H1 (cell line): ENCODE measurements at regions not wholly inside any gene's neighbourhood (a gene's known extent, or its start where the extent isn't known, plus 50 kb on each side); places are given as distances from the start of the nearest gene placed in this dataset.

Experiments
- CTCF ChIA-PET: fragments of 300-600 bp; sonication (Branson Sonifier 250); formaldehyde crosslinking; loops from one replicate; lab custom pipeline; 2021; ENCODE audit not compliant: partially characterized antibody; lab: Charles Lee
- POLR2A ChIA-PET: fragments of 300-600 bp; sonication (Branson Sonifier 250); formaldehyde crosslinking; loops from one replicate; lab custom pipeline; 2021; ENCODE audit warnings: inconsistent platforms; ENCODE audit not compliant: partially characterized antibody; lab: Charles Lee
- DNase-seq, 2 experiments: peaks; one replicate each; pipeline versions ENCODE4 v3.0.0 to v3.0.0-alpha.2; 2010 to 2022; ENCODE audit warnings: low spot score in 2 of 2, low read depth in 1 of 2, mixed read lengths in 1 of 2
- FAIRE-seq: peaks from 2 replicates; lab custom pipeline; 2011; peaks lifted over from hg19 to GRCh38; lab: Jason Lieb, UNC
- H2AFZ ChIP-seq: 2 replicates; pipeline ENCODE4 v1.8.1; 2012; ENCODE audit warnings: low read length, inconsistent platforms
- H2AK5ac ChIP-seq: 2 replicates; pipeline ENCODE4 v1.6.1; 2013; ENCODE audit warnings: low read depth, low read length
- H2BK120ac ChIP-seq: replicated peaks from 2 replicates; pipeline ENCODE3; 2013; ENCODE audit warnings: low read depth, low read length, inconsistent platforms
- H2BK12ac ChIP-seq: 2 replicates; pipeline ENCODE4 v1.6.1; 2013; ENCODE audit warnings: low read depth, low read length
- H2BK15ac ChIP-seq: 2 replicates; pipeline ENCODE4 v1.6.1; 2013; ENCODE audit warnings: low read length
- H2BK20ac ChIP-seq: 2 replicates; pipeline ENCODE4 v1.6.1; 2013; ENCODE audit warnings: low read length
- H2BK5ac ChIP-seq: 2 replicates; pipeline ENCODE4 v1.6.1; 2013; ENCODE audit warnings: low read depth, low read length
- H3K14ac ChIP-seq: 2 replicates; pipeline ENCODE4 v1.6.1; 2013; ENCODE audit warnings: inconsistent platforms; ENCODE audit not compliant: insufficient read length
- H3K18ac ChIP-seq: 2 replicates; pipeline ENCODE4 v1.6.1; 2013; ENCODE audit warnings: low read length; ENCODE audit errors: extremely low read depth
- H3K23ac ChIP-seq: 2 replicates; pipeline ENCODE4 v1.6.1; 2013; ENCODE audit warnings: inconsistent platforms; ENCODE audit not compliant: insufficient read length
- H3K23me2 ChIP-seq: 2 replicates; pipeline ENCODE4 v1.6.1; 2013; ENCODE audit warnings: low read depth, low read length
- H3K27ac ChIP-seq: 2 replicates; pipeline ENCODE4 v1.6.1; 2011; ENCODE audit warnings: low read depth, low read length, inconsistent platforms
- H3K27me3 ChIP-seq, 4 experiments: replicated peaks in 1 of 4; 1 replicate in 1 of 4; 2 replicates in 3 of 4; pipeline versions ENCODE4 v1.6.1 to v1.8.1; 2011 to 2013; ENCODE audit warnings: low read length in 3 of 4, mild to moderate bottlenecking in 3 of 4, inconsistent platforms in 2 of 4, mixed read lengths in 2 of 4, moderate library complexity in 1 of 4; ENCODE audit not compliant: control insufficient read depth in 3 of 4, insufficient read depth in 3 of 4; ENCODE audit errors: extremely low read depth in 1 of 4
- H3K36me3 ChIP-seq, 4 experiments: 2 replicates each; pipeline versions ENCODE4 v1.6.1 to v1.8.1; 2011 to 2013; ENCODE audit warnings: mild to moderate bottlenecking in 4 of 4, low read length in 3 of 4, moderate library complexity in 2 of 4, control low read depth in 1 of 4, inconsistent platforms in 1 of 4; ENCODE audit not compliant: insufficient read depth in 4 of 4, control insufficient read depth in 2 of 4
- H3K4ac ChIP-seq: replicated peaks from 2 replicates; pipeline ENCODE3; 2013; ENCODE audit warnings: low read length, low read depth, mixed read lengths, inconsistent platforms; ENCODE audit not compliant: insufficient read length
- H3K4me1 ChIP-seq, 4 experiments: replicated peaks in 1 of 4; 1 replicate in 1 of 4; 2 replicates in 3 of 4; pipeline versions ENCODE4 v1.6.1 to v1.8.1; 2011 to 2013; ENCODE audit warnings: low read length in 3 of 4, inconsistent platforms in 2 of 4, mixed read lengths in 1 of 4; ENCODE audit not compliant: insufficient read depth in 4 of 4, control insufficient read depth in 3 of 4
- H3K4me2 ChIP-seq, 2 experiments: 2 replicates each; pipeline versions ENCODE4 v1.6.1 to v1.8.1; 2011 to 2013; ENCODE audit warnings: low read depth in 2 of 2, low read length in 2 of 2, control low read depth in 1 of 2, inconsistent platforms in 1 of 2, mild to moderate bottlenecking in 1 of 2; ENCODE audit not compliant: insufficient read depth in 1 of 2
- H3K4me3 ChIP-seq, 4 experiments: fragments of 200-600, 300-600 bp in 1 of 4; sonication (generic), shearing (Covaris generic), sonication (Bioruptor Twin) in 1 of 4; 2 replicates each; pipeline versions ENCODE4 v1.5.1 to v1.8.1; 2011 to 2016; ENCODE audit warnings: low read length in 4 of 4, low read depth in 3 of 4, control low read depth in 2 of 4, inconsistent platforms in 2 of 4, mild to moderate bottlenecking in 2 of 4, mixed read lengths in 1 of 4, moderate library complexity in 1 of 4; ENCODE audit not compliant: insufficient read depth in 2 of 4; ENCODE audit errors: extremely low read depth in 1 of 4
- H3K56ac ChIP-seq: replicated peaks from 2 replicates; pipeline ENCODE3; 2013; ENCODE audit warnings: low read depth, mild to moderate bottlenecking, mixed read lengths, low read length, inconsistent platforms; ENCODE audit not compliant: insufficient read length
- H3K79me1 ChIP-seq: 2 replicates; pipeline ENCODE4 v1.6.1; 2013; ENCODE audit warnings: low read depth, low read length, control low read depth
- H3K79me2 ChIP-seq, 2 experiments: 2 replicates each; pipeline versions ENCODE4 v1.6.1 to v1.8.1; 2012 to 2013; ENCODE audit warnings: low read length in 2 of 2, mild to moderate bottlenecking in 2 of 2, inconsistent platforms in 1 of 2; ENCODE audit not compliant: insufficient read depth in 2 of 2, control insufficient read depth in 1 of 2
- H3K9ac ChIP-seq, 4 experiments: replicated peaks in 1 of 4; 1 replicate in 1 of 4; 2 replicates in 3 of 4; pipeline versions ENCODE4 v1.6.1 to v1.8.1; 2011 to 2013; ENCODE audit warnings: low read depth in 3 of 4, low read length in 3 of 4, control low read depth in 2 of 4, mild to moderate bottlenecking in 2 of 4, moderate library complexity in 2 of 4, inconsistent platforms in 1 of 4; ENCODE audit errors: extremely low read depth in 1 of 4
- H3K9me3 ChIP-seq, 2 experiments: 2 replicates each; pipeline versions ENCODE4 v1.6.1 to v1.8.1; 2012 to 2013; ENCODE audit warnings: mild to moderate bottlenecking in 2 of 2, moderate library complexity in 2 of 2, control low read depth in 1 of 2, inconsistent platforms in 1 of 2, low read depth in 1 of 2, low read length in 1 of 2, mixed read lengths in 1 of 2; ENCODE audit not compliant: insufficient read depth in 2 of 2
- H4K20me1 ChIP-seq, 2 experiments: replicated peaks in 1 of 2; 2 replicates each; pipeline versions ENCODE3 to v1.8.1; 2011 to 2013; ENCODE audit warnings: inconsistent platforms in 2 of 2, low read length in 2 of 2, mild to moderate bottlenecking in 1 of 2; ENCODE audit not compliant: insufficient read depth in 2 of 2, control insufficient read depth in 1 of 2
- H4K5ac ChIP-seq: 2 replicates; pipeline ENCODE4 v1.6.1; 2013; ENCODE audit warnings: low read length, low read depth, mixed read lengths, inconsistent platforms; ENCODE audit not compliant: insufficient read length
- H4K8ac ChIP-seq: 2 replicates; pipeline ENCODE4 v1.8.0; 2013; ENCODE audit warnings: mild to moderate bottlenecking, moderate library complexity, low read length, inconsistent platforms; ENCODE audit not compliant: insufficient read depth; ENCODE audit errors: extremely low read depth
- H4K91ac ChIP-seq: replicated peaks from 2 replicates; pipeline ENCODE3; 2013; ENCODE audit warnings: low read length, mixed read lengths, inconsistent platforms; ENCODE audit not compliant: insufficient read length
- ATF3 ChIP-seq: IDR thresholded peaks from 2 replicates; pipeline ENCODE4 v1.6.1; 2011; ENCODE audit warnings: low read depth, mild to moderate bottlenecking, low read length; ENCODE audit not compliant: insufficient read depth
- BACH1 ChIP-seq: IDR thresholded peaks from 2 replicates; pipeline ENCODE4 v1.6.1; 2012; ENCODE audit warnings: low read length, improper control_type of control experiment
- CEBPB ChIP-seq: IDR thresholded peaks from 2 replicates; pipeline ENCODE4 v1.6.1; 2012; ENCODE audit warnings: low read depth, low read length
- EGR1 ChIP-seq: IDR thresholded peaks from 2 replicates; pipeline ENCODE4 v1.6.1; 2011; ENCODE audit warnings: low read depth, low read length, borderline replicate concordance
- JUN ChIP-seq: IDR thresholded peaks from 2 replicates; pipeline ENCODE4 v1.6.1; 2011; ENCODE audit warnings: low read depth, mild to moderate bottlenecking, improper control_type of control experiment, low read length
- KDM5A ChIP-seq: fragments of 200-600 bp; IDR thresholded peaks from 2 replicates; pipeline ENCODE4 v1.7.1; 2012; ENCODE audit warnings: mild to moderate bottlenecking, low read length, inconsistent platforms, mixed read lengths
- MAX ChIP-seq: IDR thresholded peaks from 2 replicates; pipeline ENCODE4 v1.6.1; 2012; ENCODE audit warnings: inconsistent platforms
- POU5F1 ChIP-seq: IDR thresholded peaks from 2 replicates; pipeline ENCODE4 v1.6.1; 2011; ENCODE audit warnings: low read depth, mild to moderate bottlenecking, low read length, moderate library complexity
- RAD21 ChIP-seq, 2 experiments: IDR thresholded peaks in 1 of 2; conservative IDR thresholded peaks in 1 of 2; 2 replicates each; pipeline ENCODE4 v1.6.1; 2011; ENCODE audit warnings: low read depth in 2 of 2, low read length in 2 of 2, improper control_type of control experiment in 1 of 2, inconsistent platforms in 1 of 2, mild to moderate bottlenecking in 1 of 2, moderate library complexity in 1 of 2
- RNF2 ChIP-seq: fragments of 200-900, 300-1000 bp; sonication (generic); IDR thresholded peaks from 2 replicates; pipeline ENCODE4 v1.7.1; 2016; ENCODE audit warnings: borderline replicate concordance, low read depth, mild to moderate bottlenecking, antibody characterized with exemption, low read length; ENCODE audit not compliant: poor library complexity, severe bottlenecking; ENCODE audit errors: missing control alignments
- SIRT6 ChIP-seq: IDR thresholded peaks from one replicate; pipeline ENCODE4 v1.7.1; 2012; ENCODE audit warnings: low read length, inconsistent platforms
- WGBS, 2 experiments: shearing (Covaris generic) in 1 of 2; methylation state at CpG; one replicate each; pipeline versions ENCODE4 v1.1.6 to v1.1.7; 2013 to 2015; ENCODE audit warnings: low lambda C conversion rate in 2 of 2, mixed read lengths in 2 of 2, inconsistent platforms in 1 of 2, low coverage in 1 of 2, missing lambda C conversion rate in 1 of 2; ENCODE audit not compliant: insufficient replicate concordance in 2 of 2, insufficient coverage in 1 of 2, insufficient read length in 1 of 2; ENCODE audit errors: extremely low coverage in 1 of 2, missing lambda C conversion rate in 1 of 2; 5-methylcytosine and 5-hydroxymethylcytosine counted together

- H4K20me1 ChIP-seq = no peaks in the 10 kb centered on the region
- H3K14ac ChIP-seq = no peak overlapping the region
- H3K36me3 ChIP-seq = no peaks in the 10 kb centered on the region
- no peak overlapping the region for H2BK12ac ChIP-seq
- H3K4me1 ChIP-seq = peaks cover 0 to 1% (median 0%) of the 10 kb centered on the region in 4 experiments; a peak in 2 of 7 replicates
- H2BK120ac ChIP-seq = no peak overlapping the region
- no peak overlapping the region for H2BK20ac ChIP-seq
- no peak for TF ChIP-seq ATF3
- no peak for TF ChIP-seq MAX
- no peak for TF ChIP-seq CEBPB
- TF ChIP-seq BACH1 = no peak
- no peak for TF ChIP-seq RNF2
- no peak for TF ChIP-seq POU5F1
- TF ChIP-seq RAD21 (IDR thresholded peaks at IDR 0.05 in 1 of 2, conservative IDR thresholded peaks at IDR 0.05 in 1 of 2; ENCODE audit: low read depth in 2 of 2, low read length in 2 of 2) = no peak
- TF ChIP-seq SIRT6 = no peak
- TF ChIP-seq EGR1 = no peak
- no peak for TF ChIP-seq KDM5A
- no peak for TF ChIP-seq JUN
- TF ChIP-seq, all 59 proteins: peak for 0
- Histone ChIP-seq H3K27me3 (no peaks in the 10 kb centered on the region), H2BK5ac (no peak overlapping the region), H3K56ac (no peak overlapping the region), H3K4me2 (no peak overlapping the region), H3K4ac (no peak overlapping the region), H3K79me2 (no peaks in the 10 kb centered on the region), H3K9ac (no peak overlapping the region), H3K9me3 (no peaks in the 10 kb centered on the region), H3K4me3 (no peak overlapping the region), H4K8ac (no peak overlapping the region), H2BK15ac (no peak overlapping the region), H3K23me2 (no peaks in the 10 kb centered on the region), H3K18ac (no peak overlapping the region), H3K79me1 (no peaks in the 10 kb centered on the region), H3K23ac (no peak overlapping the region), H3K27ac (no peak overlapping the region), H4K91ac (no peak overlapping the region), H2AK5ac (no peak overlapping the region), H4K5ac (no peak overlapping the region), H2AFZ (no peak overlapping the region)
- no peak for FAIRE-seq
- ChIA-PET CTCF (no interaction called here), POLR2A (no interaction called here)
- no peak for DNase-seq
- WGBS, 2 experiments = 94% methylated on average over 1 of the region's 1 CpG; no CpG with 5 or more reads in 1 of the 2 experiments
Observed at GRCh38 chr3:6177417-6177816, 683.5 kb upstream of the GRM7 start.
